Tibial nerve (tissue), 4 donors: ENCODE measurements at regions not wholly inside any gene's neighbourhood (a gene's known extent, or its start where the extent isn't known, plus 50 kb on each side); places are given as distances from the start of the nearest gene placed in this dataset.

Source experiments
- CTCF ChIP-seq, 5 experiments: fragments of 200-600 bp in 3 of 5; fragments of 450-650 bp in 2 of 5; sonication (generic) in 3 of 5; IDR thresholded peaks; one replicate each; pipeline ENCODE4 v1.5.1; 2016 to 2019; ENCODE audit warnings: antibody characterized with exemption in 5 of 5, mild to moderate bottlenecking in 3 of 5, moderate library complexity in 2 of 5
- EP300 ChIP-seq, 2 donors: sonication (generic); formaldehyde crosslinking; IDR thresholded peaks; one replicate each; pipeline ENCODE4 v1.6.1; 2017; ENCODE audit warnings: antibody characterized with exemption in 2 of 2, mild to moderate bottlenecking in 1 of 2
- POLR2A ChIP-seq, 2 donors: fragments of 450-650 bp; IDR thresholded peaks; one replicate each; pipeline ENCODE4 v1.6.1; 2017; ENCODE audit warnings: antibody characterized with exemption in 2 of 2, mild to moderate bottlenecking in 2 of 2, moderate library complexity in 2 of 2

GRCh38 chrY:8063973-8064372, 1152.4 kb upstream of the AMELY start:
- TF ChIP-seq CTCF (IDR thresholded peaks at IDR 0.05): no peak
- no peak for TF ChIP-seq POLR2A (IDR thresholded peaks at IDR 0.05)
- TF ChIP-seq EP300 (IDR thresholded peaks at IDR 0.05): no peak
